Chondrocyte (in vitro differentiated cells): ENCODE measurements at regions not wholly inside any gene's neighbourhood (a gene's known extent, or its start where the extent isn't known, plus 50 kb on each side); places are given as distances from the start of the nearest gene placed in this dataset.

Experiments used
- DNase-seq: peaks from one replicate; pipeline ENCODE4 v3.0.0; 2021; ENCODE audit warnings: mixed read lengths, low spot score
- H3K27ac Mint-ChIP-seq: one replicate; pipeline ENCODE4 v1.8.0; 2021; ENCODE audit warnings: mild to moderate bottlenecking, moderate library complexity, mixed read lengths; ENCODE audit not compliant: unreplicated experiment
- H3K27me3 Mint-ChIP-seq: 2 replicates; pipeline ENCODE4 v1.8.0; 2021; ENCODE audit warnings: low read depth, mixed read lengths
- H3K36me3 Mint-ChIP-seq: 2 replicates; pipeline ENCODE4 v1.8.0; 2021; ENCODE audit warnings: low read depth, mixed read lengths
- H3K4me1 Mint-ChIP-seq: 2 replicates; pipeline ENCODE4 v1.8.0; 2021; ENCODE audit warnings: low read depth, mild to moderate bottlenecking, mixed read lengths
- H3K4me3 Mint-ChIP-seq: one replicate; pipeline ENCODE4 v1.8.0; 2021; ENCODE audit warnings: mild to moderate bottlenecking, moderate library complexity, mixed read lengths; ENCODE audit not compliant: unreplicated experiment
- H3K9me3 Mint-ChIP-seq: 2 replicates; pipeline ENCODE4 v1.8.0; 2021; ENCODE audit warnings: low read depth, mixed read lengths
- CTCF ChIP-seq: fragments of 200-600 bp; sonication (generic); IDR thresholded peaks from 2 replicates; pipeline ENCODE4 v1.5.0; 2021; ENCODE audit warnings: antibody characterized with exemption, mild to moderate bottlenecking, moderate library complexity

- Mint-ChIP-seq H3K4me3 (no peak overlapping the region), H3K27me3 (peaks cover 2% of the 10 kb centered on the region), H3K9me3 (peaks cover under 1% of the 10 kb centered on the region), H3K36me3 (no peaks in the 10 kb centered on the region), H3K27ac (no peak overlapping the region), H3K4me1 (no peaks in the 10 kb centered on the region)
- no peak for DNase-seq
- TF ChIP-seq CTCF: no peak
Measured at GRCh38 chr16:58923094-58923493, 189.0 kb upstream of the GOT2 start.

- Mint-ChIP-seq H3K9me3 (peaks cover 17% of the 10 kb centered on the region), H3K27me3 (peaks cover 3% of the 10 kb centered on the region), H3K4me1 (no peaks in the 10 kb centered on the region), H3K36me3 (peaks cover 1% of the 10 kb centered on the region), H3K4me3 (no peak overlapping the region), H3K27ac (no peak overlapping the region)
- TF ChIP-seq CTCF: no peak
- no peak for DNase-seq
Measured at GRCh38 chr16:58913456-58913855, 179.3 kb upstream of the GOT2 start.

GRCh38 chr16:58912571-58912970, 178.5 kb upstream of the GOT2 start:
- Mint-ChIP-seq H3K36me3 (peaks cover 1% of the 10 kb centered on the region), H3K4me1 (no peaks in the 10 kb centered on the region), H3K4me3 (no peak overlapping the region), H3K9me3 (peaks cover 12% of the 10 kb centered on the region), H3K27me3 (peaks cover 3% of the 10 kb centered on the region), H3K27ac (no peak overlapping the region)
- DNase-seq: no peak
- TF ChIP-seq CTCF: no peak

GRCh38 chr16:58906981-58907715, 173.0 kb upstream of the GOT2 start:
- H3K36me3 Mint-ChIP-seq: no peaks in the 10 kb centered on the region
- no peak for TF ChIP-seq CTCF
- peaks cover 8% of the 10 kb centered on the region for H3K27me3 Mint-ChIP-seq
- DNase-seq: no peak
- H3K27ac Mint-ChIP-seq: no peak overlapping the region
- H3K4me1 Mint-ChIP-seq: no peaks in the 10 kb centered on the region
- H3K4me3 Mint-ChIP-seq: no peak overlapping the region
- no peaks in the 10 kb centered on the region for H3K9me3 Mint-ChIP-seq

GRCh38 chr16:58904291-58904690, 170.2 kb upstream of the GOT2 start:
- Mint-ChIP-seq H3K4me3 (no peak overlapping the region), H3K27me3 (peaks cover 10% of the 10 kb centered on the region), H3K4me1 (no peaks in the 10 kb centered on the region), H3K9me3 (no peaks in the 10 kb centered on the region), H3K27ac (no peak overlapping the region), H3K36me3 (no peaks in the 10 kb centered on the region)
- no peak for DNase-seq
- TF ChIP-seq CTCF: no peak
